ENCODE measurements at regions not wholly inside any gene's neighbourhood (a gene's known extent, or its start where the extent isn't known, plus 50 kb on each side); places are given as distances from the start of the nearest gene placed in this dataset. TPM values are rescaled to one million over a fixed set of nuclear protein-coding genes. Genes with fewer than 3 reads are reported as not detected.

GRCh38 chrX:100048156-100048555 lies 361.9 kb downstream of the PCDH19 start:
- Histone ChIP-seq H3K79me2 (ENCODE audit: control insufficient read depth, insufficient read depth, low read length) (no peaks in the 10 kb centered on the region), H3K9me1 (replicated peaks; ENCODE audit: control insufficient read depth, extremely low read depth, insufficient read depth, low read length) (no peaks in the 10 kb centered on the region), H3K36me3 (ENCODE audit: control insufficient read depth in 2 of 2, extremely low read depth in 1 of 2, insufficient read depth in 2 of 2, low read length in 2 of 2) (no peaks in the 10 kb centered on the region), H4K20me1 (replicated peaks; ENCODE audit: control insufficient read depth, extremely low read depth, insufficient read depth, low read length) (no peaks in the 10 kb centered on the region), H3K9me3 (replicated peaks; ENCODE audit: control insufficient read depth, insufficient read depth, low read length) (no peaks in the 10 kb centered on the region), H3K27ac (ENCODE audit: insufficient read depth, low read depth, low read length) (no peak overlapping the region), H3K9ac (replicated peaks; ENCODE audit: extremely low read depth, insufficient read depth, low read length) (no peak overlapping the region), H2AFZ (ENCODE audit: low read depth, low read length) (no peak overlapping the region), H3K4me1 (ENCODE audit: control insufficient read depth, extremely low read depth, insufficient read depth, low read length) (no peaks in the 10 kb centered on the region), H3K27me3 (ENCODE audit: control insufficient read depth in 2 of 2, insufficient read depth in 2 of 2, low read length in 2 of 2) (no peaks in the 10 kb centered on the region), H3K4me2 (ENCODE audit: insufficient read depth, low read length) (no peak overlapping the region), H3K4me3 (replicated peaks in 1 of 3; ENCODE audit: insufficient read depth in 1 of 3, low read depth in 1 of 3, low read length in 3 of 3) (no peak overlapping the region)
- intact Hi-C loops (cut with micrococcal nuclease) (no loop called here), dilution Hi-C loops (cut with MboI; ENCODE audit: extremely low pct_ligation_motif_present, low sequenced_read_pairs) (no loop called here)
- POLR2A ChIA-PET, result no interaction called here
- CTCF ChIA-PET, result no interaction called here
- FAIRE-seq, result no peak
- no peak for TF ChIP-seq GATA2 (IDR thresholded peaks at IDR 0.05; ENCODE audit: insufficient read depth, insufficient read length, low read depth, low read length)
- BruUV-seq (replicated peaks), result no TSS peak
- no peak for DNase-seq (ENCODE audit: low read depth, low spot score)

Small RNAs in the stretch of these regions (small RNA-seq; reads per million reads assigned to genes)
- gene RF00402 (ENCODE audit: insufficient read depth, insufficient read length, low read depth, low replicate concordance), result not detected
